Heart left ventricle (tissue), 13 donors: ENCODE measurements at regions not wholly inside any gene's neighbourhood (a gene's known extent, or its start where the extent isn't known, plus 50 kb on each side); places are given as distances from the start of the nearest gene placed in this dataset.

ENCODE experiments used
- POLR2A ChIP-seq, 2 donors: fragments of 450-650 bp; IDR thresholded peaks; one replicate each; pipeline ENCODE4 v1.6.1; 2017; ENCODE audit warnings: antibody characterized with exemption in 2 of 2, mild to moderate bottlenecking in 2 of 2, moderate library complexity in 2 of 2
- TF ChIP-seq, protein P1 (sequence below), 12 donors: fragments of 200-600 bp; sonication (generic) in 4 of 12; IDR thresholded peaks; one replicate each; pipeline versions ENCODE4 v1.5.0 to v1.8.0; 2018 to 2022; ENCODE audit warnings: antibody characterized with exemption in 12 of 12, mild to moderate bottlenecking in 5 of 12
- donor health status: ischemic (EF 13 %, LVEDD 7.1; RV severe dilation, severe dysfunction).
- donor health status: DM: no; HTN: yes; CAD: no.
- donor health status: DM: no; HTN: no; CAD: no.
- donor health status: ischemic (EF 25% LVEDD 6.9; RV normal size, moderate dysfunction).
- donor health status: ischemic (EF 25% LVEDD 5.7; RV mildly dilated, moderate dysfunction).
- donor health status: ischemic (EF 35%, LVEDD 5.7; RV mildly dilated, moderate dysfunction).
- donor health status: nonischemic (EF 11% LVEDD 7.7; RV severe dilation, severe dysfunction).
- donor health status: DM: yes; HTN: yes; CAD: no.
- donor health status: PGD.
- donor health status: ischemic (EF 29% LVEDD 5.4; RV normal size, mild dysfunction).
- donor health status: nonischemic (EF 23%, LVEDD 6.1; RV moderate dilation, normal function).

- TF ChIP-seq, protein P1, sequence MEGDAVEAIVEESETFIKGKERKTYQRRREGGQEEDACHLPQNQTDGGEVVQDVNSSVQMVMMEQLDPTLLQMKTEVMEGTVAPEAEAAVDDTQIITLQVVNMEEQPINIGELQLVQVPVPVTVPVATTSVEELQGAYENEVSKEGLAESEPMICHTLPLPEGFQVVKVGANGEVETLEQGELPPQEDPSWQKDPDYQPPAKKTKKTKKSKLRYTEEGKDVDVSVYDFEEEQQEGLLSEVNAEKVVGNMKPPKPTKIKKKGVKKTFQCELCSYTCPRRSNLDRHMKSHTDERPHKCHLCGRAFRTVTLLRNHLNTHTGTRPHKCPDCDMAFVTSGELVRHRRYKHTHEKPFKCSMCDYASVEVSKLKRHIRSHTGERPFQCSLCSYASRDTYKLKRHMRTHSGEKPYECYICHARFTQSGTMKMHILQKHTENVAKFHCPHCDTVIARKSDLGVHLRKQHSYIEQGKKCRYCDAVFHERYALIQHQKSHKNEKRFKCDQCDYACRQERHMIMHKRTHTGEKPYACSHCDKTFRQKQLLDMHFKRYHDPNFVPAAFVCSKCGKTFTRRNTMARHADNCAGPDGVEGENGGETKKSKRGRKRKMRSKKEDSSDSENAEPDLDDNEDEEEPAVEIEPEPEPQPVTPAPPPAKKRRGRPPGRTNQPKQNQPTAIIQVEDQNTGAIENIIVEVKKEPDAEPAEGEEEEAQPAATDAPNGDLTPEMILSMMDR (IDR thresholded peaks at IDR 0.05), result no peak
- no peak for TF ChIP-seq POLR2A (IDR thresholded peaks at IDR 0.05)
Observed at GRCh38 chr1:189851806-189852367, 625.8 kb downstream of the BRINP3 start.
